GM12874 (cell line): ENCODE measurements at regions not wholly inside any gene's neighbourhood (a gene's known extent, or its start where the extent isn't known, plus 50 kb on each side); places are given as distances from the start of the nearest gene placed in this dataset.
A peak's percentile ranks its signal among the peaks of the same experiment; 100 is the strongest.

Experiments
- TF ChIP-seq, protein P1 (sequence below): IDR thresholded peaks from 2 replicates; pipeline ENCODE4 v1.5.1; 2011; ENCODE audit warnings: low read depth, mild to moderate bottlenecking, control low read depth, low read length, moderate library complexity; ENCODE audit not compliant: insufficient read depth

DNA sequence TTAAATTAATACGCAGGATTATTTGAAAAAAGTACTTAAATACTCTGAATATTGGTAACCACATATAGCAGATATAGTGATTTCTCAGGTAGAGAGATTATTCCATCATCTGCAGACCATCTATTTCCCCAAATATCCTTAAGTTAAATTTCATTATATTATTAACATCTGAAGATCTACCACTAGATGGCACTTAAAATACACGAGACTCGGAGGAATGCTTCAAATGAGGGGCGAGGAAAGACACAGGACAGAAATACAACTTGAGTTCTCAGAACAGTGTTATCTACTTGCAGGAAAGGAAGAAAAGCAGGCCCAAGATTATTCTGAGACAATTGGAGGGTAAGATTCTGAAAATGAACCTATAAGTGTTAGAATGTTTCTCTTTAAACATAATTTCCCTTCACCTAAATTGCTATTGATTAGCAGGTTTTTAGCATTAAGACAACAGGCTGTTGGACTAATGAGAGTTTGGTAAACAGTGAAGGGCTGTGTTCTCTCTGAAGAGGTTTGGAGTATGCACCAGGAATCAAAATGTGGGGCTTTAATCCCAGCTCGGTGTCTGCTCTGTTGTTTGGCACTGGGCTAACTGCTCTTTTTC lies 76.9 kb upstream of the GCFC2 start:
- TF ChIP-seq, protein P1, sequence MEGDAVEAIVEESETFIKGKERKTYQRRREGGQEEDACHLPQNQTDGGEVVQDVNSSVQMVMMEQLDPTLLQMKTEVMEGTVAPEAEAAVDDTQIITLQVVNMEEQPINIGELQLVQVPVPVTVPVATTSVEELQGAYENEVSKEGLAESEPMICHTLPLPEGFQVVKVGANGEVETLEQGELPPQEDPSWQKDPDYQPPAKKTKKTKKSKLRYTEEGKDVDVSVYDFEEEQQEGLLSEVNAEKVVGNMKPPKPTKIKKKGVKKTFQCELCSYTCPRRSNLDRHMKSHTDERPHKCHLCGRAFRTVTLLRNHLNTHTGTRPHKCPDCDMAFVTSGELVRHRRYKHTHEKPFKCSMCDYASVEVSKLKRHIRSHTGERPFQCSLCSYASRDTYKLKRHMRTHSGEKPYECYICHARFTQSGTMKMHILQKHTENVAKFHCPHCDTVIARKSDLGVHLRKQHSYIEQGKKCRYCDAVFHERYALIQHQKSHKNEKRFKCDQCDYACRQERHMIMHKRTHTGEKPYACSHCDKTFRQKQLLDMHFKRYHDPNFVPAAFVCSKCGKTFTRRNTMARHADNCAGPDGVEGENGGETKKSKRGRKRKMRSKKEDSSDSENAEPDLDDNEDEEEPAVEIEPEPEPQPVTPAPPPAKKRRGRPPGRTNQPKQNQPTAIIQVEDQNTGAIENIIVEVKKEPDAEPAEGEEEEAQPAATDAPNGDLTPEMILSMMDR = 0 out of 2 replicates have a peak, but pooled peaks have one; percentile 14

DNA sequence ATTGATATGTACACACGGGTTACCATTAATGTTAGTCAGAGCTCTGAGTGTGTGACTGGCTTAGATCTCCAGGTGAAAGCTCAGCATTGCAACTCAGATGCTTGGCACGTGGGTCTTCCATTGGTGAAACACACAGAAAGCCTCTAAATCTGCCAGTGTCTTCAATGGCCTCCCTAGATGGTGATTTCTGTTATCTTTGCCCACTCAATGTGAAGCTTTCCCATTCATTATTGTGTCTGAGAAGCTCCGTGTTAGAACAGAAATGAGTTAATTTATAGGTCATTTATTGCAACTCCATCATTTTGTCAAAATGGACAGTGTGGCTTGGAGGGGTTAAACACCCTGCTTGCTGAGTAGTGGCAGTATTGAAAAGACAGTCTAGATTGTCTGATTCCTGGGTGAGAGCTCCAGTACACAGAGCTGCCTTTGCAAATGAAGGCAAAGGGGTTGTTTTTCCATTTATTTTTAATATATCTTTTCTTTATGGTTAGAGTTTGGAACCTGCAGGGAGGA lies 64.7 kb upstream of the GCFC2 start:
- TF ChIP-seq, protein P1 = no peak

DNA sequence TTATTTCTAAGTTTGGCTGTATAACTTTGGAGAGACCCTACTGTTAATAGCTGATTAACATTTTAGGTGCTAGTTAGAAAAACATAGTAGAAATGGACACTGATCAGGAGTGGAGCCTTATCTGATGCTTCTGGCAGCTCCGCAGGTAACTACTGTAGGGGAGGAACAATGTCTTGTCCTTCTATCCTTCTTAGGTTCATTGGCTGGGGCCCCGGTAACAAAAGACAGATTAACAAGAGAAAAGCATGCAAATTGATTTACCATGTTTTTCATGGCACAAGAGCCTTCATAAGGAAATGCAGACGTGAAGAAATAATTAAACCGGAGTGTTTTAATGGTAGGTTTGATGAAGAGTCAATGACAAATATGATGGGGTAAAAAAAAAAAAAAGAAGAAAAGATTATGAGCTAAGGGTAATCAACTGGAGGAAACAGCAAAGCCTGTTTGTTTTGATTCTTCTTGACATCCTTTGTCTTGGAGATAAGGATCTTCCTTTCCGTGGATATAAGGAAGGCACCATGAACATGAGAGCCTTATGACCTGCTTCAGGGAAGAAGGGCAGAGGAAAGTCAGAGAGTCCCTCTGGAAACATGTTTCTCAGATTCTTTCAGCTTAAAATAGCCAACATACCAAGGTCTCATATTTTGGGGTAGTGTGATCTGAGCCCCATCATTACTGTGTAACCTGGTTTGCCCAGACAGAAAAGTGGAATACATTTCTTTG lies 62.4 kb upstream of the GCFC2 start:
- TF ChIP-seq, protein P1 = no peak

DNA sequence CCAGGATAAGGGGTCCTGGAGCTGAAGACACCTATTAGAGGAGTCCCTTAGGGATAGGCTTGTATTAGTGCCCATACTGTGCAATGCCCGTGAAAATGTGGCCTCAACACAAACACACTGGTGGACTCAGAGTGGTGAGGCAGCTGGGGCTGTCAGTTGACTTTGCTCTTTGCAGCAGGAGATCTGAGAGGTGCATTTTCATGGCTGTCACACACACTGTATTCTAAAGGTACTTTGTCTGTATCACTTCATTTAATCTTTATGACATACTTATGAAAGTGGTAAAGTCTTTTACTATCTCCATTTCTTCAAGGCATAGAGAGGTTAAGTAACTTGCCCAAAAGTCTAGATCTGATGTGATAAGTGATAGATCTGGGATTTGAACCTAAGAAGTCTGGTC lies 55.1 kb upstream of the GCFC2 start:
- TF ChIP-seq, protein P1 = no peak

DNA sequence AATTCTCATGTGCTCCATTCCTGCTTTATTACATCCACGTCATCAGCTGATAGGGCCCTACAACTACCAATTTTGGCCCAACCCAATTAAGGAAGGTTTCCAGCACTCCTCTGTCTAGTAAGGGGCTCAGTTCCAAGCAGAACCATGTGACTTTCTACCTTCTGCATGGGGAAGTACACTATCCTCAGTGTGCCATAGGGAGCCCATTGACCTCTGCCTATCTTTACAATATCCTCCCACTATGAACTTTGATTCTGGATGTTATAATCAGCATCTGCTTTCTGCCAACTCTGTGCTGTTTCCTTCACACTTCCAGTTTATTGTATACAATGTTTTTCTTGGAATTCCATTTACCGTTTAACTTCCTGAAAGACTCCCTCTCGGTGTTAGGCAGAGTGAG lies 53.9 kb upstream of the GCFC2 start:
- TF ChIP-seq, protein P1 = no peak
